ENCODE measurements at regions not wholly inside any gene's neighbourhood (a gene's known extent, or its start where the extent isn't known, plus 50 kb on each side); places are given as distances from the start of the nearest gene placed in this dataset.

DNA sequence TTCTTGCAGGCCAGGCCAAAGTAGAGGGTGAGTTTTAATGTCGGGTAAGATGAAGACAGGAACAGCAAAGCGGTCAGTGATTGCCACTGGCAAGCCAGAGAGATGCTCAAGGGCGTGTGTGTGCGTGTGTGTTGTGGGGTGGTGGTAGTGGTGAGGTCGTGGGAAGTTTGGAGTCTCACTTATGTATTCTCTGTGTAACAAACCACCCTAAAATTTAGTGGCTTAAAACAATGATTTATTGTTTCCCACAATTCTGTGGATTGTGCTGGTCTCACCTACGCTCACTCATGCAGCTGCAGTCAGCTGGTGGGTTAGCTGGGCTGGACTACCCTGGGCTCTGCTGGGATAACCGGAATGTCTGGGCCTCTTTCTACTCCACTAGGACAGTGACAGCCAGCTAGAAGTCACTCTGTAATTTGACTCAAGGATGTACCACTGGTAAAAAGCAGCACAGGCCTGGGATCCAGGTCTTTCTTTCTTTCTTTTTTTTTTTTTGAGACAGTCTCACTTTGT lies 50.9 kb upstream of the BHLHE40 start:
- Histone ChIP-seq H2AK9ac (replicated peaks; ENCODE audit: low read depth, low read length, poor library complexity) (no peak overlapping the region), H2BK15ac (ENCODE audit: low read depth, low read length) (no peak overlapping the region), H4K20me1 (ENCODE audit: insufficient read depth, low read length) (no peaks in the 10 kb centered on the region), H2BK5ac (ENCODE audit: low read depth, low read length, poor library complexity, severe bottlenecking) (no peak overlapping the region), H4K91ac (ENCODE audit: insufficient read depth, low read depth, low read length) (no peak overlapping the region), H2AK5ac (ENCODE audit: low read depth, low read length) (no peak overlapping the region), H3K36me3 (ENCODE audit: control insufficient read depth, insufficient read depth, low read length) (no peaks in the 10 kb centered on the region), H3K4me2 (ENCODE audit: low read depth, low read length) (no peak overlapping the region), H3K4ac (ENCODE audit: low read depth, low read length) (no peak overlapping the region), H3K14ac (replicated peaks; ENCODE audit: low read depth, low read length) (no peak overlapping the region), H3K23ac (ENCODE audit: low read depth, low read length) (no peak overlapping the region), H3K4me1 (ENCODE audit: control insufficient read depth, insufficient read depth, low read length) (no peaks in the 10 kb centered on the region), H3K27ac (ENCODE audit: insufficient read depth, low read length) (no peak overlapping the region), H3K79me1 (ENCODE audit: low read depth in 1 of 2, low read length in 2 of 2) (no peaks in the 10 kb centered on the region), H4K8ac (ENCODE audit: low read depth in 2 of 2, low read length in 2 of 2) (no peak overlapping the region), H3K56ac (ENCODE audit: extremely low read depth, insufficient read depth, low read length) (no peak overlapping the region), H3K9me1 (ENCODE audit: insufficient read depth, low read length) (no peaks in the 10 kb centered on the region), H3K9me3 (ENCODE audit: control insufficient read depth, insufficient read depth, low read length) (no peaks in the 10 kb centered on the region), H2AFZ (replicated peaks; ENCODE audit: low read length, poor library complexity) (no peak overlapping the region), H2BK20ac (ENCODE audit: low read depth, low read length) (no peak overlapping the region), H2BK120ac (ENCODE audit: low read depth, low read length) (no peak overlapping the region), H4K5ac (ENCODE audit: low read depth, low read length) (no peak overlapping the region), H3K4me3 (ENCODE audit: insufficient read depth, low read depth, low read length) (no peak overlapping the region), H3K27me3 (ENCODE audit: control insufficient read depth, insufficient read depth, low read length) (no peaks in the 10 kb centered on the region), H3K18ac (ENCODE audit: low read depth, low read length) (no peak overlapping the region), H3K9ac (ENCODE audit: low read depth, low read length) (no peak overlapping the region)
- ChIA-PET CTCF (interaction anchor here (0.5 kb wide), 1 partner anchor 101 kb away, joined by 3 read pairs; no protein-coding TSS in a partner anchor), POLR2A (ENCODE audit: unreplicated experiment) (no interaction called here)
- WGBS, 2 experiments (ENCODE audit: extremely low coverage in 2 of 2, insufficient read length in 1 of 2) = 100% methylated on average over 1 of the region's 7 CpGs; no CpG with 5 or more reads in 1 of the 2 experiments
- DNase-seq (no peak), ATAC-seq (ENCODE audit: low read depth) (no peak)
- intact Hi-C loops (cut with micrococcal nuclease) = no loop called here
- BruUV-seq (replicated peaks) = no TSS peak
- TF ChIP-seq, protein P1, sequence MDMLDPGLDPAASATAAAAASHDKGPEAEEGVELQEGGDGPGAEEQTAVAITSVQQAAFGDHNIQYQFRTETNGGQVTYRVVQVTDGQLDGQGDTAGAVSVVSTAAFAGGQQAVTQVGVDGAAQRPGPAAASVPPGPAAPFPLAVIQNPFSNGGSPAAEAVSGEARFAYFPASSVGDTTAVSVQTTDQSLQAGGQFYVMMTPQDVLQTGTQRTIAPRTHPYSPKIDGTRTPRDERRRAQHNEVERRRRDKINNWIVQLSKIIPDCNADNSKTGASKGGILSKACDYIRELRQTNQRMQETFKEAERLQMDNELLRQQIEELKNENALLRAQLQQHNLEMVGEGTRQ (IDR thresholded peaks at IDR 0.05; ENCODE audit: low read depth, low read length) = no peak
- no peak for TF ChIP-seq MXI1 (IDR thresholded peaks at IDR 0.05; ENCODE audit: borderline replicate concordance, low read depth, low read length)
- TF ChIP-seq CEBPB (IDR thresholded peaks at IDR 0.05; ENCODE audit: low read depth, low read length) = no peak
- no peak for TF ChIP-seq NFE2L2 (IDR thresholded peaks at IDR 0.05; ENCODE audit: low read depth, low read length)
- TF ChIP-seq, protein P2, sequence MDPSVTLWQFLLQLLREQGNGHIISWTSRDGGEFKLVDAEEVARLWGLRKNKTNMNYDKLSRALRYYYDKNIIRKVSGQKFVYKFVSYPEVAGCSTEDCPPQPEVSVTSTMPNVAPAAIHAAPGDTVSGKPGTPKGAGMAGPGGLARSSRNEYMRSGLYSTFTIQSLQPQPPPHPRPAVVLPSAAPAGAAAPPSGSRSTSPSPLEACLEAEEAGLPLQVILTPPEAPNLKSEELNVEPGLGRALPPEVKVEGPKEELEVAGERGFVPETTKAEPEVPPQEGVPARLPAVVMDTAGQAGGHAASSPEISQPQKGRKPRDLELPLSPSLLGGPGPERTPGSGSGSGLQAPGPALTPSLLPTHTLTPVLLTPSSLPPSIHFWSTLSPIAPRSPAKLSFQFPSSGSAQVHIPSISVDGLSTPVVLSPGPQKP (IDR thresholded peaks at IDR 0.05; ENCODE audit: borderline replicate concordance, low read depth, low read length) = no peak
- TF ChIP-seq RCOR1 (IDR thresholded peaks at IDR 0.05; ENCODE audit: insufficient replicate concordance, low read length) = no peak
- no peak for TF ChIP-seq FOS (IDR thresholded peaks at IDR 0.05; ENCODE audit: low read depth, low read length)
- no peak for TF ChIP-seq CHD1 (IDR thresholded peaks at IDR 0.05; ENCODE audit: low read depth, low read length)
- TF ChIP-seq MAZ (IDR thresholded peaks at IDR 0.05; ENCODE audit: borderline replicate concordance, low read depth, low read length) = no peak
- TF ChIP-seq, protein P3, sequence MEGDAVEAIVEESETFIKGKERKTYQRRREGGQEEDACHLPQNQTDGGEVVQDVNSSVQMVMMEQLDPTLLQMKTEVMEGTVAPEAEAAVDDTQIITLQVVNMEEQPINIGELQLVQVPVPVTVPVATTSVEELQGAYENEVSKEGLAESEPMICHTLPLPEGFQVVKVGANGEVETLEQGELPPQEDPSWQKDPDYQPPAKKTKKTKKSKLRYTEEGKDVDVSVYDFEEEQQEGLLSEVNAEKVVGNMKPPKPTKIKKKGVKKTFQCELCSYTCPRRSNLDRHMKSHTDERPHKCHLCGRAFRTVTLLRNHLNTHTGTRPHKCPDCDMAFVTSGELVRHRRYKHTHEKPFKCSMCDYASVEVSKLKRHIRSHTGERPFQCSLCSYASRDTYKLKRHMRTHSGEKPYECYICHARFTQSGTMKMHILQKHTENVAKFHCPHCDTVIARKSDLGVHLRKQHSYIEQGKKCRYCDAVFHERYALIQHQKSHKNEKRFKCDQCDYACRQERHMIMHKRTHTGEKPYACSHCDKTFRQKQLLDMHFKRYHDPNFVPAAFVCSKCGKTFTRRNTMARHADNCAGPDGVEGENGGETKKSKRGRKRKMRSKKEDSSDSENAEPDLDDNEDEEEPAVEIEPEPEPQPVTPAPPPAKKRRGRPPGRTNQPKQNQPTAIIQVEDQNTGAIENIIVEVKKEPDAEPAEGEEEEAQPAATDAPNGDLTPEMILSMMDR (conservative IDR thresholded peaks at IDR 0.05; ENCODE audit: low read depth, low read length) = no peak
- no peak for TF ChIP-seq MAFK (IDR thresholded peaks at IDR 0.05; ENCODE audit: low read depth, low read length)
- TF ChIP-seq RAD21 (IDR thresholded peaks at IDR 0.05; ENCODE audit: low read length) = no peak
- TF ChIP-seq RFX5 (IDR thresholded peaks at IDR 0.05; ENCODE audit: low read depth, low read length) = no peak
- TF ChIP-seq BHLHE40 (IDR thresholded peaks at IDR 0.05; ENCODE audit: low read depth, low read length) = no peak
- in situ Hi-C loops (cut with MboI; ENCODE audit: low sequenced_read_pairs) = no loop called here
- dilution Hi-C loops (cut with HindIII; ENCODE audit: low sequenced_read_pairs, unreplicated experiment) = no loop called here

Data from IMR-90 (cell line).